ENCODE measurements at regions not wholly inside any gene's neighbourhood (a gene's known extent, or its start where the extent isn't known, plus 50 kb on each side); places are given as distances from the start of the nearest gene placed in this dataset.
"Not testable (repeated sequence)": the region's sequence is repeated elsewhere in the genome, so short reads cannot be mapped to it uniquely, and the experiment has no call there.

DNA sequence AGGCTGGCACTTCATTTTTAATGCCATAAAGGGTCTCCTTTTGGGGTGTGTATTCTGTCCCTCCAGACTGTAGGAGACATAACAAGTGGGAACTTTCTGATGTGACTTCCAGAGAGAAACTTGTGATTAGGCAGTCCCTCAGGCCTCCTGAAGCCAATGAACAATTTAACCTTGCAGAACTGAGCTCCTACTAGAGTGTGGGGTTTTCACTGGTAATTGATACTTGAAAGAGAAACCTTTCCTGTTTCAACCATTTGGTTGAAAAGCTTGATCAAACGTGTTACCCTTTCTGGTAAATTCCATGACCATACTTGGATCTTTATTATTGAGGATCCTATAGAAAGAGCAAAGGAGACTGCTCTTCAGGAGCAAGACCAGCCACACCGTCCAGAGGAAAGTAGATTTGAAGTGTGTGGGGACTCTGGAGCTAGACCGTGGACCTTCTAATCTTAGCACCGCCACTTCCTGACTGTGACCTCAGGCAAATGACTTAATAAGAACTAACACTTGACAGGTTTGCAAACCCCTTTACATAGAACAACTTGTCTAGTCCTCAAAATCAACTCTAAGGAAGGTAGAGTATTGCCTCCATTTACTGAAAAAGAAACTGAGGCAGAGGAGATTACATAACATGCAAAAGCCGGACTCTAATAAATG lies 69.9 kb upstream of the GDNF start:
- TF ChIP-seq CTCF, POLR2A (IDR thresholded peaks at IDR 0.05): not testable (repeated sequence)

Data from body of pancreas (tissue), 4 donors.